KMS-11 (cell line): ENCODE measurements at regions not wholly inside any gene's neighbourhood (a gene's known extent, or its start where the extent isn't known, plus 50 kb on each side); places are given as distances from the start of the nearest gene placed in this dataset.

Experiments used
- H2AFZ ChIP-seq: fragments of 200-600 bp; sonication (generic); 2 replicates; pipeline ENCODE4 v1.6.1; 2016; ENCODE audit warnings: antibody characterized with exemption, mixed run types, low read depth
- H3K27ac ChIP-seq: fragments of 200-600 bp; sonication (generic); 2 replicates; pipeline ENCODE4 v1.6.1; 2016; ENCODE audit warnings: mild to moderate bottlenecking, mixed run types
- H3K27me3 ChIP-seq: fragments of 200-600 bp; sonication (generic); 2 replicates; pipeline ENCODE4 v1.6.1; 2017; ENCODE audit warnings: mild to moderate bottlenecking, low read depth, mixed run types, moderate library complexity; ENCODE audit not compliant: insufficient read depth
- H3K36me3 ChIP-seq: fragments of 200-600 bp; sonication (generic); 2 replicates; pipeline ENCODE4 v1.6.1; 2017; ENCODE audit warnings: mild to moderate bottlenecking, mixed run types; ENCODE audit not compliant: insufficient read depth
- H3K4me1 ChIP-seq: fragments of 200-600 bp; sonication (generic); 2 replicates; pipeline ENCODE4 v1.6.1; 2016; ENCODE audit warnings: mild to moderate bottlenecking, low read depth, mixed run types; ENCODE audit not compliant: poor library complexity, severe bottlenecking
- H3K4me2 ChIP-seq: fragments of 200-600 bp; sonication (generic); 2 replicates; pipeline ENCODE4 v1.7.0; 2016; ENCODE audit warnings: mild to moderate bottlenecking, mixed run types
- H3K4me3 ChIP-seq: fragments of 200-600 bp; sonication (generic); IDR thresholded peaks from 2 replicates; pipeline ENCODE4 v1.6.1; 2017; ENCODE audit warnings: low read depth, low read length, mixed read lengths; ENCODE audit not compliant: insufficient read depth
- H3K79me2 ChIP-seq: fragments of 200-600 bp; sonication (generic); 2 replicates; pipeline ENCODE4 v1.6.1; 2016; ENCODE audit warnings: low read depth, mixed run types; ENCODE audit not compliant: insufficient read depth
- H3K9ac ChIP-seq: fragments of 200-600 bp; sonication (generic); 2 replicates; pipeline ENCODE4 v1.6.1; 2016; ENCODE audit warnings: mild to moderate bottlenecking, mixed run types
- H4K20me1 ChIP-seq: fragments of 200-600 bp; sonication (generic); 2 replicates; pipeline ENCODE4 v1.6.1; 2016; ENCODE audit warnings: mild to moderate bottlenecking, mixed run types; ENCODE audit not compliant: insufficient read depth
- TF ChIP-seq, protein P1 (sequence below): fragments of 200-600 bp; sonication (generic); conservative IDR thresholded peaks from 2 replicates; pipeline ENCODE4 v1.6.1; 2017; ENCODE audit warnings: low read depth, mild to moderate bottlenecking, antibody characterized with exemption, low read length, moderate library complexity, mixed read lengths

DNA sequence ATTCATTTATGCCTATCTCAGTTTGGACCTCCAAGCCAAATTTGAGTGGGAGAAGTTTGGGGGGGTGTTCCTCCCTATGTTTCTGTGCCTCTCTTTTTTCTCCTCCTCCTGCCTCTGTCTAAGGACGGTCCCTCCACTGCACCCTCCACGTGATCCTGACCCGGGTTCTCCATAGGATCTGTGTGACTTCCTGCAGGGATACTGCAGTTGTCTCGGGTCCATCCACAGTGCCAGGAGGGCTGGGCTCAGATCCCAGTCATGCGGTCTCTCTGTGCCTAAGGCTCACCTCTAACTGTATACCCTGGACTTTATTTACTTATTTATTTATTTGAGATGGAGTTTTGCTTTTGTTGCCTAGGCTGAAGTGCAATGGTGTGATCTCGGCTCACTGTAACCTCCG is 1354.5 kb downstream of the BRD1 start:
- H3K4me1 ChIP-seq = no peaks in the 10 kb centered on the region
- H3K27me3 ChIP-seq = no peaks in the 10 kb centered on the region
- H4K20me1 ChIP-seq = no peaks in the 10 kb centered on the region
- H3K4me2 ChIP-seq = no peak overlapping the region
- no peak overlapping the region for H3K4me3 ChIP-seq
- no peaks in the 10 kb centered on the region for H3K79me2 ChIP-seq
- TF ChIP-seq, protein P1, sequence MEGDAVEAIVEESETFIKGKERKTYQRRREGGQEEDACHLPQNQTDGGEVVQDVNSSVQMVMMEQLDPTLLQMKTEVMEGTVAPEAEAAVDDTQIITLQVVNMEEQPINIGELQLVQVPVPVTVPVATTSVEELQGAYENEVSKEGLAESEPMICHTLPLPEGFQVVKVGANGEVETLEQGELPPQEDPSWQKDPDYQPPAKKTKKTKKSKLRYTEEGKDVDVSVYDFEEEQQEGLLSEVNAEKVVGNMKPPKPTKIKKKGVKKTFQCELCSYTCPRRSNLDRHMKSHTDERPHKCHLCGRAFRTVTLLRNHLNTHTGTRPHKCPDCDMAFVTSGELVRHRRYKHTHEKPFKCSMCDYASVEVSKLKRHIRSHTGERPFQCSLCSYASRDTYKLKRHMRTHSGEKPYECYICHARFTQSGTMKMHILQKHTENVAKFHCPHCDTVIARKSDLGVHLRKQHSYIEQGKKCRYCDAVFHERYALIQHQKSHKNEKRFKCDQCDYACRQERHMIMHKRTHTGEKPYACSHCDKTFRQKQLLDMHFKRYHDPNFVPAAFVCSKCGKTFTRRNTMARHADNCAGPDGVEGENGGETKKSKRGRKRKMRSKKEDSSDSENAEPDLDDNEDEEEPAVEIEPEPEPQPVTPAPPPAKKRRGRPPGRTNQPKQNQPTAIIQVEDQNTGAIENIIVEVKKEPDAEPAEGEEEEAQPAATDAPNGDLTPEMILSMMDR = no peak
- H3K9ac ChIP-seq = no peak overlapping the region
- no peak overlapping the region for H2AFZ ChIP-seq
- H3K36me3 ChIP-seq = no peaks in the 10 kb centered on the region
- H3K27ac ChIP-seq = no peak overlapping the region

DNA sequence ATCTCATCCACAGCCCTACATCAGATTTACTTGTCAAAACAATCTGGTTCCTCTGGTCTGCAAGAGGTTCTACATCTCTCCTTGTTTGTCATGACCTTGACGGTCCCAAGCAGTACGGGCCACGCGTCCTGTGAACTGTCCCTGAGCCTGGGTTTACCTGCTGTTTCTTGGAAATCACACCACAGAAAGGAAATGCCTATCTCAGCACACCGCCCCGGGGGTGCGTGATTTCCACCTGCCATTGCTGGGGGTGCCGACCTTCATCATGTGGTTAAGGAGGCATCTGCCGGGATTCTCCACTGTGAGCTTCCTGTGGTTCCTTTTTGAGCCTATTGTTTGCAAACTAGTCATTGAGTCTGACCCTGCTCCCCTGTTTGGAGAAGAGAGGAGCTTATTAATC is 1363.4 kb downstream of the BRD1 start:
- Histone ChIP-seq H3K4me2 (no peak overlapping the region), H4K20me1 (no peaks in the 10 kb centered on the region), H3K79me2 (no peaks in the 10 kb centered on the region), H3K9ac (no peak overlapping the region), H3K4me3 (no peak overlapping the region), H3K27me3 (no peaks in the 10 kb centered on the region), H2AFZ (no peak overlapping the region), H3K27ac (no peak overlapping the region), H3K4me1 (no peaks in the 10 kb centered on the region), H3K36me3 (no peaks in the 10 kb centered on the region)
- TF ChIP-seq, protein P1 = no peak

DNA sequence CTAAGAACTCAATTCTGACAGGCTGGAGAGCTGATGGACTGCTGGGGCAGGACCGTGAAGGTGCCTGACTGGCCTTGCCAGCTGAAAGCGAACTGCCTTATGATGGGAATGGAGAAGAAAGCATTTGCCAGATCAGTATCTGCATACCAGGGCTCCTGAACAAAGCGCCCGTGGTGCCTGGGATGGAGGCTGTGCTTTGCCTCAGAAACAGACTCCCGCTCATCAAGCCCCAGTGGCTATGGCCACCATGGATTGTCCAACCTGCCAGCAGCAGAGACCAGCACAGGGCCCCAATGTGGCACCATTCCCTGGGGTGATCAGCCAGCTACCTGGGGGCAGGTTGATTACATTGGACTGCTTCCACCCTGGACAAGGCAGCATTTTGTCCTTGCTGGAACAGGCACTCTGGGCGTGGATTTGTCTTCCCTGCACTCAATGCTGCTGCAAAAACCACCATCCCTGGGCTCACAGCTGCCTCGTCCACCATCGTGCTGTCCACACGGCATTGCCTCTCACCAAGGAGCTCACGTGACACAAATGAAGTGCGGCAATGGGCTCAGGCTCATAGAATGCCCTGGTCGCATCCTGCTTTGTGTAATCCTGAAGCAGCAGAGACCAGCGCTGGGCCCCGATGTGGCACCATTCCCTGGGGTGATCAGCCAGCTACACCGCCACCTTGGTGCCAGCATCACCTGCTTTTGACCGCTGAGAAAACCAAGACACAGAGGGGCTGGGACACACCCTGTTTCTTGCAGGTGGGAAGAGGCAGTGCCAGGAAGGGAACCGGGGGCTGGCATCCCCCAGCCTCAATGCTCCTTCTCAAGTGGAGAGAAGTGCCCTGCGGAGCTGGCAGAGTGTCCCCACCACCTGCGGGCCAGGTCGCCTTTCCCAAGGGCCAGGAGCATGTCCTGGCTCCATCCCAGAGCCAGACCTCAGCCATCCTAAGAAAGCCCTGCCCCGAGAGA is 1367.5 kb downstream of the BRD1 start:
- TF ChIP-seq, protein P1 = no peak
- Histone ChIP-seq H3K27ac (no peak overlapping the region), H3K79me2 (no peaks in the 10 kb centered on the region), H3K4me1 (no peaks in the 10 kb centered on the region), H2AFZ (no peak overlapping the region), H3K4me2 (no peak overlapping the region), H4K20me1 (no peaks in the 10 kb centered on the region), H3K27me3 (no peaks in the 10 kb centered on the region), H3K4me3 (no peak overlapping the region), H3K9ac (no peak overlapping the region), H3K36me3 (no peaks in the 10 kb centered on the region)

DNA sequence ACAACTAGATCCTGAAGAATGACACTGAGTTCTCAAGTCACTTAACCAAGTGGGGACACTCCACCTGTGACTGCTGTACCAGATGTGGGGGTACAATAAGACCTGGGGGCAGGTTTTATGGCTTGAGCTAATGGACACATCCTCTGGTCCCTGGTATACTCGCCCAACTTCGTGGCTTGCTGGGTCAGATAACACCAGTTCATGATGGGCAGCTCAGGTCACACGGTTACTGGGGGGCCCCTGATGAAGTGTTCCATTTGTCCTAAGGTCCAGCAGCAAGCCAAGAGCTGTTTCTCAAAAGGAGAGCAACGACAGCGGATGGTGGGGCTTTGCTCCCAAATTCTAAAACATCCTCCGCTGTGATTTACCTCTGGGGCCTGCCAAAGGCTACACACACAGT is 1368.4 kb downstream of the BRD1 start:
- no peaks in the 10 kb centered on the region for H3K36me3 ChIP-seq
- no peak overlapping the region for H2AFZ ChIP-seq
- H3K79me2 ChIP-seq = no peaks in the 10 kb centered on the region
- H3K27ac ChIP-seq = no peak overlapping the region
- H4K20me1 ChIP-seq = no peaks in the 10 kb centered on the region
- no peak overlapping the region for H3K4me3 ChIP-seq
- no peak overlapping the region for H3K9ac ChIP-seq
- TF ChIP-seq, protein P1 = no peak
- no peaks in the 10 kb centered on the region for H3K27me3 ChIP-seq
- H3K4me2 ChIP-seq = no peak overlapping the region
- no peaks in the 10 kb centered on the region for H3K4me1 ChIP-seq
